Astrocyte (in vitro differentiated cells and primary cell): ENCODE measurements at regions not wholly inside any gene's neighbourhood (a gene's known extent, or its start where the extent isn't known, plus 50 kb on each side); places are given as distances from the start of the nearest gene placed in this dataset.

Source experiments
- EZH2 ChIP-seq: IDR thresholded peaks from 2 replicates; pipeline ENCODE4 v1.6.1; 2012; ENCODE audit warnings: mild to moderate bottlenecking, low read length, inconsistent platforms; ENCODE audit not compliant: insufficient read depth
- TF ChIP-seq, protein P1 (sequence below): IDR thresholded peaks from 2 replicates; pipeline ENCODE4 v1.5.1; 2011; ENCODE audit warnings: low read depth, mild to moderate bottlenecking, inconsistent platforms, low read length, moderate library complexity; ENCODE audit not compliant: insufficient read depth

DNA sequence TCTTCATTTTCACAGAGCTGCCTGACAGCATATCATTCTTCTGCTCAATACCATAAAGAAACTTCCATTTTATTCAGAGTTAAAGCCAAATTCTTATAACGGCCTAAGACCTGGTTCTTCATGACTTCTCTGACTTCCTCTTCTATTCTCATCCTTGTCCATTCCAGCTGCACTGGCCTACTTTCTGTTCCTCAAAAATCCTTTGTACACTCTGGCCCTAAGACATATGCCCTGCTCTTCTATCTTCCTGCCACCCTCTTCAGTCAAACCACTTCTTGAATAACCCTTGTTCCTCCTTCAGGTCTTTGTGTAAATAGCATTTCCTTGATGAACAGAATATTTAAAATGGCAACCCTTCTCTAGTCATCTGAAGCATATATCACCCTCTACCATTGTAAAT is 1338.7 kb upstream of the ADGRL2 start:
- TF ChIP-seq, protein P1, sequence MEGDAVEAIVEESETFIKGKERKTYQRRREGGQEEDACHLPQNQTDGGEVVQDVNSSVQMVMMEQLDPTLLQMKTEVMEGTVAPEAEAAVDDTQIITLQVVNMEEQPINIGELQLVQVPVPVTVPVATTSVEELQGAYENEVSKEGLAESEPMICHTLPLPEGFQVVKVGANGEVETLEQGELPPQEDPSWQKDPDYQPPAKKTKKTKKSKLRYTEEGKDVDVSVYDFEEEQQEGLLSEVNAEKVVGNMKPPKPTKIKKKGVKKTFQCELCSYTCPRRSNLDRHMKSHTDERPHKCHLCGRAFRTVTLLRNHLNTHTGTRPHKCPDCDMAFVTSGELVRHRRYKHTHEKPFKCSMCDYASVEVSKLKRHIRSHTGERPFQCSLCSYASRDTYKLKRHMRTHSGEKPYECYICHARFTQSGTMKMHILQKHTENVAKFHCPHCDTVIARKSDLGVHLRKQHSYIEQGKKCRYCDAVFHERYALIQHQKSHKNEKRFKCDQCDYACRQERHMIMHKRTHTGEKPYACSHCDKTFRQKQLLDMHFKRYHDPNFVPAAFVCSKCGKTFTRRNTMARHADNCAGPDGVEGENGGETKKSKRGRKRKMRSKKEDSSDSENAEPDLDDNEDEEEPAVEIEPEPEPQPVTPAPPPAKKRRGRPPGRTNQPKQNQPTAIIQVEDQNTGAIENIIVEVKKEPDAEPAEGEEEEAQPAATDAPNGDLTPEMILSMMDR: no peak
- no peak for TF ChIP-seq EZH2
